Activated CD4-positive, alpha-beta T cell treated with anti-CD3 and anti-CD28 coated beads for 1 hour (primary cell): ENCODE measurements at regions not wholly inside any gene's neighbourhood (a gene's known extent, or its start where the extent isn't known, plus 50 kb on each side); places are given as distances from the start of the nearest gene placed in this dataset.

Experiments
- DNase-seq: peaks from one replicate; pipeline ENCODE4 v3.0.0-alpha.2; 2020

GRCh38 chr1:209249785-209250440 is 333.6 kb upstream of the CAMK1G start:
- DNase-seq = no peak

DNA sequence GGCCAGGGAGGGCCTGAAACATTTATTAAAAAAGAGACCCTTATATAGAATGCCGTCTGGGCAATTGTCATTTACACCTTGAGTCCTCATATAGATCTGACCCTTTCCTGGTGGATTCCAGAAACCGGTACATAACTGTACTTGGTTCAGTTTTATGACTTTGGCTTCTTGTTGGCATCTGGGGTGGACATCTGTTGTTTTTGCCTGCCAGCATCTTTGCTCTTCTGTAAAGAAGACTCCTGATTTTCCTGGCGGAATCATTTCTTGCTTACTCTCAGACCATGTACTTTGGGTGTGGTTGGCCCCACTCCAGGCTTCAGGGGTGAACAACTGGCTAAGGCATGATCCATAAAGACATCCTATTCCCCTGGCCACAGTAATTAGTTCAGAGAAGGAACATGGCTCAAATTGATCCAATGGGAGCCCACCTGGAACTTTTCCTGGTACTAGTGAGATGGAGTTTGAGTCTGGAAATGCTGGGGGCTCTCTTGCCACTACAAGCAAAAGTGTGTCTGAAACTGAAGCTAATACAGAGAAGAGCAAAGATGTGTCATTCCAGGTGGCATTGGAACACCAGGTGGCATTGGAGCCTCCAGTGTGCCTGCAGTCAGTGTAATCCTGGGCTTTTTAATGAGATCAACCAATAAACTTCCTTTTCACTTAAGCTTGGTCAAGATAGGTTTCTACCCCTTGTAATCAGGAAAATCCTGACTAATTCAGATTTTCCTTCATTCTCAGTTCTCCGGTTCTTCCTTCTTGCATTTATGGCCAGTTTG is 332.5 kb upstream of the CAMK1G start:
- DNase-seq = no peak

GRCh38 chr1:209256766-209257350 is 326.7 kb upstream of the CAMK1G start:
- no peak for DNase-seq

GRCh38 chr1:209257454-209257853 is 326.1 kb upstream of the CAMK1G start:
- no peak for DNase-seq

- no peak for DNase-seq
Measured at GRCh38 chr1:209260136-209260535, 323.4 kb upstream of the CAMK1G start.

DNA sequence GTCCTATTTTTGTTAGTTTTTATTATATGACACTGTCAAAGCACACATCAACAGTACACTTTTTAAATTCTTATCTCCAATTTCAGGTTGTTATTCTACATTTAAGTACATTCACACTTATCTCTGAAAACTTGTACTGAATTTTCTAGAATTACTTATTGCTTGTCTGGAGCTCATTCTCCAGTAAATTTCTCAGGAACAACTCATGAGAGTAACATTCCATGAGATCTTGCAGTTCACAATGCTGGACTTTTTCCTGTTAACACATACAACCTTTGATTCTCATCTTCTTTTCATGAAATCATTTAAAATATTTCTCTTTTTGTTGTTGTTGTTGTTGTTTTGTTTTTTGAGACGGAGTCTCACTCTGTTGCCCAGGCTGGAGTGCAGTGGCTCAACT is 320.9 kb upstream of the CAMK1G start:
- DNase-seq = no peak

DNA sequence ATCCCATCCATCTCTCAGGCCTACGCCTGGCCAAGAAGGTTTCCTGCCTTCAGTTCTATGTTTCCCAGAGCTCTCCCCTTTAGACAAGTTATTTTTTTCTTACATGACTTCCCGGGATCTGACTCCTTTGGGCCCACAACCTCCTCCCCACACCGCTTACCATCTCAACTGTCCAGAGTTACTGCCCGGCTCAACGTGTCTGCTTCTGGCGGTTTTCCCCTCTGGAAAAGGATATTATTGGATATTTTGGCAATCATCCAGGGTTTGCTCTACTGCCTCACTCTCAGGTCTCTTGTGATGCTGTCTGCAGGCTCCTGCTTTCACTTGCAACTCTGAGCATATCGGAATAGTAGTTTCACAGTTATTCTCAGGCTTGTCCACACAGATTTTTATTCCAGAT is 318.2 kb upstream of the CAMK1G start:
- no peak for DNase-seq

- DNase-seq = no peak
Measured at GRCh38 chr1:209266590-209267205, 316.8 kb upstream of the CAMK1G start.

GRCh38 chr1:209267968-209268367 is 315.5 kb upstream of the CAMK1G start:
- no peak for DNase-seq

GRCh38 chr1:209268479-209268878 is 315.0 kb upstream of the CAMK1G start:
- DNase-seq = no peak

GRCh38 chr1:209276321-209276720 is 307.2 kb upstream of the CAMK1G start:
- no peak for DNase-seq

DNA sequence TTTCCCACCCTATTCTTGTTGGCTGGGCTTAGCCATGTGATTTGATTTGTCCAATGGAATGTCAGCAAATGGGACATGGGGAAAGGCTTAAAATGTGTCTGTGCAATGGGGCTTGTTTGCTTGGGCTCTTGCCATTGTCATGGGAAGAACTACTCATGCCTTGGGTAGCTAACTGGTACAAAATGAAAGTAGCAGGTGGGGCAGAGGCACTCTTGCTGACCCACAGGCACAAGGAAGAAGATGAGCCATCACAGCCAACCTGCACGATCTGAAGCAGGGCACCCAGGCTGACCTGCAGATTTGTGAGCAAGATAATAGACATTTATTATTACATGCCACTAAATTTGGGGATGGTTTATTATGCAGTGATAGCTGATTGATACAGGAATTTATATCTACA is 305.9 kb upstream of the CAMK1G start:
- no peak for DNase-seq

- no peak for DNase-seq
Measured at GRCh38 chr1:209291715-209292114, 291.8 kb upstream of the CAMK1G start.

DNA sequence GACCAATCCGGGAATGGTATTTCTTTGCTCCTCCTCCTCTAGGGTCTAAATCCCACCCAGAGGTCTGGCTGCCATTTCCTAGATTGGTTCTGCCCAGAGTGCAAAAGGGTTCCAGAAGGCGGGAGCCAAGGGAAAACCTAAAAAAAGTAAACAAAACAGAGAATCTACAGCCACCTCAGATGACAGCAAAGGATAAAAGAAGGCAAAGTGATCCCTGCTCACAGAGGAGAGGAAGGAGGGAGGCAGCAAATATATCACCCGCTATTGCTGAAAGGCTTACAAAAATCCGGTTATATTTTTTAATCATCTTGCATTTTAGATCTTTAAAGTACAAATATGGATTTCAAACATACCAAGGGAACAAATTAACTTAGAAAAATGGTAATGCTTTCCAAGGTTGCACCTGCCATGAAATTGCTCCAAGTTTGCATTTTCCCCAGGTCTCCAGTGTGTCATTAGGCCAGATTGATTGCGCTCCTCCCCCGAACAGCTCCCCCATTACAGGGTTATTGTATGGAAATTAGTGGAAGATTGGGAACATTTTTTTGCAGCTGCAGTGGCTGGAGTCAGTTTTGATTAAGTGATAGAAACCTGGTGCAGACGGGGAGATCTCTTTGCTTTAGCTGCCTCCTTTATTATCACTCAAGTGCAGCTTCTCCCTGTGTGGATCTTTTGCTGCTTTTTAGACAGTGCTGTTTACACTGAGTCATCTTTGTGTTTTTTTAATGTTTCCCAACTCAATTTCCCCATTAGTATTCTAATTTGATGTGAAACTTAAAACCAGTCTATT is 280.5 kb upstream of the CAMK1G start:
- DNase-seq = no peak

- no peak for DNase-seq
Measured at GRCh38 chr1:209304166-209304565, 279.3 kb upstream of the CAMK1G start.

GRCh38 chr1:209305221-209305954 is 278.1 kb upstream of the CAMK1G start:
- DNase-seq = no peak

DNA sequence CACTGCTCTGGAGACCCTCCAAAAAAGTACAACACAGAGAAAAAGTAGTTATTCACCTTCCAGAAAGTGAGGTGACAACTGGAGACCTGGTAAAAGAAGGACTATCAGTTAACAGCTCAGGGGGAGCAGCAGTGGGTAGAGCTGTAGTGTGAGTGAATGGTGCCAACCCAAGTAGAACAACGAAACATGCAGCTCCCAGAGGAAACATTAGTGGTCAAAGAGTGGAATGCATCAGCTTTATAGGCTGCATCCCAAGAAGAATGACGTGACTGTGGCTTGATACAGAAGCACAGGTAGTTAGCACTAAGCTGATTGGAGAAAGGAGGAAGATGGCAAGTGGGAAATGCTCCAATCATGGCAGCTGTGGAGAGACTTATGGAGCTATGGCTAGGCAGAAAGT is 275.7 kb upstream of the CAMK1G start:
- DNase-seq = no peak

DNA sequence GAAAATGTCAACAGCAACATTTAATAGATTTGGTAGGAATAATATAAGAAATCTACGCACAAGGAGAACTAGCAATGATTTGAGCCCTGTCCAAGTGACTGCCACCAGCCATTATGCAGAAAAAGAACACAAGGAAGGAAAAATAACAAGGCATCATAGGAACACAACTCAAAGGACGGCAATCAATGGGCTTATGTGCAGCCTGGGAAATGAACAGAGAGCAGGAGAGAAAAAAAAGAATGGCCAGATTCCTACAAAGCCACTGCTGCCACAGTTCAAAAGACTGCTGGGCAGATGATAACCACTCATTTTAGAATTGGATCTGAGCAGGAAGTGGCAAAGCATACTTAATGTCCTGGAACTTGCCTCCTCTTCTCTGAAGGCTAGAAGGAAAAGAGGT is 274.3 kb upstream of the CAMK1G start:
- DNase-seq = no peak

DNA sequence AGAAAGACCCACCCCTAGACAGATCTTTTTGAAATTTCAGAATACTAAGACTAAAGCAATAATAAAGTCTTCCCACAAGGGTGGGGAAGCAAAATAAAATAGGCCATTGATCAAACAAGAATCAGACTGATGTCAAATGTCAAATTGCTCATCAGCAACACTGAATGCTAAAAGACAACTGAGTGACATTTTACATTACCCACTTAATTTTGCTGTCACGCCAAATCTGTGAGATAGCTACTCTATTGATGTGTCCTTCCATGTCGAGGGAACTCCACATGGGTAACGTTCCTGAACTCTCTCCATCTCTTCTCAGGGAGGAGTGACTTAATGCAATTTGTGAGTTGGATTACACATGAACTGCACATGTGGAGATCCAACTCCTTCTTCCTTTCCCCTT is 271.7 kb upstream of the CAMK1G start:
- no peak for DNase-seq

DNA sequence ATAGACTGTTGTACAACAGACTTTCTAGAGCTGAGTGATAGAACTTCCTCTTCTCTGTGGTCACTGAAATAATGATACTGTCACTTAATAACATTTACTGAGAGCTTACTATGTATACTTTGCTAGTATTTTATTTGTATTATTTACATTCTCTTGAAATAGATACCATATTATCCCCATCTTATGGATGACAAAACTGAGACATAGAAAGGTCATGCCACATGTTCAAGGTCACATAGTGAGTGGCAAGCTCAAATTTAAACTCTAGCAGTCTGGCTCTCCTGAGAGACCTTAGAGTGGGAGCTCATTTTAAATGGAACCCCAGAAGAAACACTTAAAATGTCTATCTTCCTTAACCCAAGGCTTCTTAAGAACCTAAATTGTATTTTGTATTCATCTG is 266.6 kb upstream of the CAMK1G start:
- no peak for DNase-seq

DNA sequence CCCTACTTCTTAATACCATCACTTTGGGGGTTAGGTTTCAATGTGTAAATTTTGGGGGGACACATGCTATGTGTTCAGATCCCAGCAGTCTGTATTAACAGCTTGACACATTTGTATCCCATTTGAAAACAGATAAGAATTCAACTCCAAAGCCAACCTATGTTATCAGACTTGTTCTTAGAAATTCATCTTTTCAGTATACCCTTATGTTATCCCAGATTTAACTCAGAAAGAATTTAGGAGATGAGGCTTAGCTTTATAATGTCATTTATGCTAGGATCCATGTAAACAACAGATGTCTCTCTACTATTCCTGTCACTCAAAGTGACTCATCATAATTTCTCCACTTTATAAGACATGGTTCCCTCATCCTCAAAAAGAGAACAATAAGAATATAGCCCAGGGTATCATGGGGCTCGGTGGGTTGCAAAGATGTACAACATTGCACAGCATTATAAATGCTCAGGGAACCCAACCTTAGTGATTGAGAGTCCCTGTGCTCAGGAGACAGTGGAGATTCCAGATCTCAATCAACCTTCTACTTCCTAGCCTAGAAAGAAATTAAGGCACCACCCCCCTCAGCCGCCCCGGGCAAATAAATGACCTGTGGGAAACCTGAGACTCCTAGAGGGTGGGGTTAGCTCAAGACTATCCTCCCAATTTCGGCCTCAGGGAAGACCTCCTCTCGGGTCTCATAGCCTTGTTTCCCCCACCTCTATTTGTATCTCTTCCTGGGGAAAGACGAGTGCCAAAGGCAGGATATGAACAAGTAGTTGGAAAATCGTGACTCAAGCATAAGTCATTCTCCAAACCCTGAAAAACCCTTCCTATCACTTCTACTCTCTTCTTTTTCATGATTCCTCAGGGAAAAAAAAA is 265.1 kb upstream of the CAMK1G start:
- DNase-seq = no peak
